ENCODE measurements at regions not wholly inside any gene's neighbourhood (a gene's known extent, or its start where the extent isn't known, plus 50 kb on each side); places are given as distances from the start of the nearest gene placed in this dataset.
"Not testable (repeated sequence)": the region's sequence is repeated elsewhere in the genome, so short reads cannot be mapped to it uniquely, and the experiment has no call there.

DNA sequence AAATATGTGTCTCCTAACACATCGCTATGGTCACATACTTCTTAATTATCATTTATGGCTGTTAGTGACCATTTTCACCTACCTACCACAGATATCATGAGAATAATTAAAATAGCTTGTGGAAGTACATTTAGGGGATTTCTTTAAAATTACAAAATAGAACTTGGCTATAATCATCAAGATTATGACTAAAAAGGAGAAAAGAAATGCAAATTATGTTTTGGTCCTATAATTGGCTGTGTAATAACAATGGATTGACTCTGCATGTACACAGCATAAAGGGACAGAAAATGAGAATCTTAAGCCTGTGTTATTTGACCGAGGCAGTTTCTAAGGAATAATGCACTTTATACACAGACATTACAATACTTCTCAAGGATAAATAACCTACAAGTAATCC, 197.7 kb upstream of the ZNF322 start:
- H3K27ac ChIP-seq (ENCODE audit: low read depth, low read length); H3K9me3 ChIP-seq (ENCODE audit: control insufficient read depth in 1 of 2, low read length in 2 of 2); H3K27me3 ChIP-seq (ENCODE audit: control insufficient read depth in 1 of 2, insufficient read depth in 2 of 2, low read length in 2 of 2); H3K9ac ChIP-seq (ENCODE audit: low read depth in 1 of 2, low read length in 2 of 2); H3K36me3 ChIP-seq (ENCODE audit: control insufficient read depth in 1 of 2, insufficient read depth in 2 of 2, low read length in 2 of 2); H3K4me3 ChIP-seq (ENCODE audit: low read depth in 1 of 2, low read length in 2 of 2); H3K4me1 ChIP-seq (ENCODE audit: control insufficient read depth in 1 of 2, insufficient read depth in 2 of 2, low read length in 2 of 2): not testable (repeated sequence)

GRCh38 chr6:26859067-26859770, 199.7 kb upstream of the ZNF322 start:
- not testable (repeated sequence) for H3K36me3 ChIP-seq (ENCODE audit: control insufficient read depth in 1 of 2, insufficient read depth in 2 of 2, low read length in 2 of 2); H3K9me3 ChIP-seq (ENCODE audit: control insufficient read depth in 1 of 2, low read length in 2 of 2); H3K27ac ChIP-seq (ENCODE audit: low read depth, low read length); H3K27me3 ChIP-seq (ENCODE audit: control insufficient read depth in 1 of 2, insufficient read depth in 2 of 2, low read length in 2 of 2); H3K9ac ChIP-seq (ENCODE audit: low read depth in 1 of 2, low read length in 2 of 2); H3K4me3 ChIP-seq (ENCODE audit: low read depth in 1 of 2, low read length in 2 of 2); H3K4me1 ChIP-seq (ENCODE audit: control insufficient read depth in 1 of 2, insufficient read depth in 2 of 2, low read length in 2 of 2)

- H3K9me3 ChIP-seq (ENCODE audit: control insufficient read depth in 1 of 2, low read length in 2 of 2); H3K9ac ChIP-seq (ENCODE audit: low read depth in 1 of 2, low read length in 2 of 2); H3K4me3 ChIP-seq (ENCODE audit: low read depth in 1 of 2, low read length in 2 of 2); H3K27me3 ChIP-seq (ENCODE audit: control insufficient read depth in 1 of 2, insufficient read depth in 2 of 2, low read length in 2 of 2); H3K4me1 ChIP-seq (ENCODE audit: control insufficient read depth in 1 of 2, insufficient read depth in 2 of 2, low read length in 2 of 2); H3K27ac ChIP-seq (ENCODE audit: low read depth, low read length); H3K36me3 ChIP-seq (ENCODE audit: control insufficient read depth in 1 of 2, insufficient read depth in 2 of 2, low read length in 2 of 2): not testable (repeated sequence)
Measured at GRCh38 chr6:26859771-26860163, 200.2 kb upstream of the ZNF322 start.

DNA sequence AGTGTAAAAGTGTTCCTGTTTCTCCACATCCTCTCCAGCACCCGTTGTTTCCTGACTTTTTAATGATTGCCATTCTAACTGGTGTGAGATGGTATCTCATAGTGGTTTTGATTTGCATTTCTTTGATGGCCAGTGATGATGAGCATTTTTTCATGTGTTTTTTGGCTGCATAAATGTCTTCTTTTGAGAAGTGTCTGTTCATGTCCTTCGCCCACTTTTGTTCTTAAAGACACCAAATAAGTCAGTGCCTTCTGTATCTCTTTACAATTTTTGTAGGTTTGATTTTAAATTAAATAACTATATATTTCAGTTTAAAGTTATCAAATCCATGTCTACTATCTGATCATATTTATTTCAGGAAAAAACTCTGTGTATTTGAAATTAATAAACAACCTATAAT, 202.4 kb upstream of the ZNF322 start:
- H3K27ac ChIP-seq (ENCODE audit: low read depth, low read length); H3K9me3 ChIP-seq (ENCODE audit: control insufficient read depth in 1 of 2, low read length in 2 of 2); H3K36me3 ChIP-seq (ENCODE audit: control insufficient read depth in 1 of 2, insufficient read depth in 2 of 2, low read length in 2 of 2); H3K4me3 ChIP-seq (ENCODE audit: low read depth in 1 of 2, low read length in 2 of 2); H3K27me3 ChIP-seq (ENCODE audit: control insufficient read depth in 1 of 2, insufficient read depth in 2 of 2, low read length in 2 of 2); H3K4me1 ChIP-seq (ENCODE audit: control insufficient read depth in 1 of 2, insufficient read depth in 2 of 2, low read length in 2 of 2); H3K9ac ChIP-seq (ENCODE audit: low read depth in 1 of 2, low read length in 2 of 2): not testable (repeated sequence)

DNA sequence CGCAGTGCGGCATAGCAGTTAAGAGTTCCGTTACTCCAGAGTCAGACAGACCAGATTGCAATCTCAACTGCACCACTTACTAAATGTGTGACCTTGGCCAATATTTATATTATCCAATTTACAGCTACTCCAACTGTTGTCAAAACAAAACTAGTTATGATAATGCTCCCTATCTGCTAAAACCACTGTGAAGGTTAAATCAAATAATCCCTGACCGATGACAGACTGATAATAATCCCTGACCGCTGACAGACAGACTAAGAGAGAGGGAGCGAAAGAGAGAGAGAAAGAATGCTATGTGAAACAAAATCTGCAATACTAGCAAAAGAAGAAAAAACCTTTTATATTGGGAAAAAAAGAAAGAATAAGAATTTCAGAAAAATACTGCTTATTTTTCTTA, 204.1 kb upstream of the ZNF322 start:
- not testable (repeated sequence) for H3K4me3 ChIP-seq (ENCODE audit: low read depth in 1 of 2, low read length in 2 of 2); H3K27me3 ChIP-seq (ENCODE audit: control insufficient read depth in 1 of 2, insufficient read depth in 2 of 2, low read length in 2 of 2); H3K9me3 ChIP-seq (ENCODE audit: control insufficient read depth in 1 of 2, low read length in 2 of 2); H3K9ac ChIP-seq (ENCODE audit: low read depth in 1 of 2, low read length in 2 of 2); H3K27ac ChIP-seq (ENCODE audit: low read depth, low read length); H3K36me3 ChIP-seq (ENCODE audit: control insufficient read depth in 1 of 2, insufficient read depth in 2 of 2, low read length in 2 of 2); H3K4me1 ChIP-seq (ENCODE audit: control insufficient read depth in 1 of 2, insufficient read depth in 2 of 2, low read length in 2 of 2)

GRCh38 chr6:26898785-26899184, 239.2 kb upstream of the ZNF322 start:
- not testable (repeated sequence) for H3K36me3 ChIP-seq (ENCODE audit: control insufficient read depth in 1 of 2, insufficient read depth in 2 of 2, low read length in 2 of 2); H3K9me3 ChIP-seq (ENCODE audit: control insufficient read depth in 1 of 2, low read length in 2 of 2); H3K4me1 ChIP-seq (ENCODE audit: control insufficient read depth in 1 of 2, insufficient read depth in 2 of 2, low read length in 2 of 2); H3K9ac ChIP-seq (ENCODE audit: low read depth in 1 of 2, low read length in 2 of 2); H3K27me3 ChIP-seq (ENCODE audit: control insufficient read depth in 1 of 2, insufficient read depth in 2 of 2, low read length in 2 of 2); H3K4me3 ChIP-seq (ENCODE audit: low read depth in 1 of 2, low read length in 2 of 2); H3K27ac ChIP-seq (ENCODE audit: low read depth, low read length)

GRCh38 chr6:26924206-26924605, 264.7 kb upstream of the ZNF322 start:
- not testable (repeated sequence) for H3K4me1 ChIP-seq (ENCODE audit: control insufficient read depth in 1 of 2, insufficient read depth in 2 of 2, low read length in 2 of 2); H3K9ac ChIP-seq (ENCODE audit: low read depth in 1 of 2, low read length in 2 of 2)

GRCh38 chr6:26928190-26928589, 268.6 kb upstream of the ZNF322 start:
- not testable (repeated sequence) for H3K27ac ChIP-seq (ENCODE audit: low read depth, low read length); H3K9me3 ChIP-seq (ENCODE audit: control insufficient read depth in 1 of 2, low read length in 2 of 2); H3K4me1 ChIP-seq (ENCODE audit: control insufficient read depth in 1 of 2, insufficient read depth in 2 of 2, low read length in 2 of 2); H3K9ac ChIP-seq (ENCODE audit: low read depth in 1 of 2, low read length in 2 of 2); H3K4me3 ChIP-seq (ENCODE audit: low read depth in 1 of 2, low read length in 2 of 2); H3K36me3 ChIP-seq (ENCODE audit: control insufficient read depth in 1 of 2, insufficient read depth in 2 of 2, low read length in 2 of 2); H3K27me3 ChIP-seq (ENCODE audit: control insufficient read depth in 1 of 2, insufficient read depth in 2 of 2, low read length in 2 of 2)

More at GRCh38 chr6:26924206-26924605, 264.7 kb upstream of the ZNF322 start:
- not testable (repeated sequence) for H3K4me3 ChIP-seq (ENCODE audit: low read depth in 1 of 2, low read length in 2 of 2); H3K27me3 ChIP-seq (ENCODE audit: control insufficient read depth in 1 of 2, insufficient read depth in 2 of 2, low read length in 2 of 2); H3K27ac ChIP-seq (ENCODE audit: low read depth, low read length); H3K36me3 ChIP-seq (ENCODE audit: control insufficient read depth in 1 of 2, insufficient read depth in 2 of 2, low read length in 2 of 2); H3K9me3 ChIP-seq (ENCODE audit: control insufficient read depth in 1 of 2, low read length in 2 of 2)

- H3K9ac ChIP-seq (ENCODE audit: low read depth in 1 of 2, low read length in 2 of 2); H3K36me3 ChIP-seq (ENCODE audit: control insufficient read depth in 1 of 2, insufficient read depth in 2 of 2, low read length in 2 of 2); H3K27me3 ChIP-seq (ENCODE audit: control insufficient read depth in 1 of 2, insufficient read depth in 2 of 2, low read length in 2 of 2); H3K4me3 ChIP-seq (ENCODE audit: low read depth in 1 of 2, low read length in 2 of 2); H3K4me1 ChIP-seq (ENCODE audit: control insufficient read depth in 1 of 2, insufficient read depth in 2 of 2, low read length in 2 of 2); H3K9me3 ChIP-seq (ENCODE audit: control insufficient read depth in 1 of 2, low read length in 2 of 2); H3K27ac ChIP-seq (ENCODE audit: low read depth, low read length): not testable (repeated sequence)
Measured at GRCh38 chr6:26937258-26937657, 277.7 kb upstream of the ZNF322 start.

GRCh38 chr6:26951211-26951610, 291.7 kb upstream of the ZNF322 start:
- not testable (repeated sequence) for H3K9ac ChIP-seq (ENCODE audit: low read depth in 1 of 2, low read length in 2 of 2); H3K9me3 ChIP-seq (ENCODE audit: control insufficient read depth in 1 of 2, low read length in 2 of 2); H3K4me3 ChIP-seq (ENCODE audit: low read depth in 1 of 2, low read length in 2 of 2); H3K36me3 ChIP-seq (ENCODE audit: control insufficient read depth in 1 of 2, insufficient read depth in 2 of 2, low read length in 2 of 2); H3K27ac ChIP-seq (ENCODE audit: low read depth, low read length); H3K27me3 ChIP-seq (ENCODE audit: control insufficient read depth in 1 of 2, insufficient read depth in 2 of 2, low read length in 2 of 2); H3K4me1 ChIP-seq (ENCODE audit: control insufficient read depth in 1 of 2, insufficient read depth in 2 of 2, low read length in 2 of 2)

- not testable (repeated sequence) for H3K27me3 ChIP-seq (ENCODE audit: control insufficient read depth in 1 of 2, insufficient read depth in 2 of 2, low read length in 2 of 2); H3K4me1 ChIP-seq (ENCODE audit: control insufficient read depth in 1 of 2, insufficient read depth in 2 of 2, low read length in 2 of 2); H3K9ac ChIP-seq (ENCODE audit: low read depth in 1 of 2, low read length in 2 of 2); H3K9me3 ChIP-seq (ENCODE audit: control insufficient read depth in 1 of 2, low read length in 2 of 2); H3K36me3 ChIP-seq (ENCODE audit: control insufficient read depth in 1 of 2, insufficient read depth in 2 of 2, low read length in 2 of 2); H3K27ac ChIP-seq (ENCODE audit: low read depth, low read length)
- H3K4me3 ChIP-seq (ENCODE audit: low read depth in 1 of 2, low read length in 2 of 2): peak overlapping the region; percentile 25 to 66
Measured at GRCh38 chr6:26956078-26956600, 291.4 kb upstream of the PRSS16 start.

Measured in duodenal mucosa (tissue), 2 donors.